Subcutaneous abdominal adipose tissue (tissue), 5 donors: ENCODE measurements at regions not wholly inside any gene's neighbourhood (a gene's known extent, or its start where the extent isn't known, plus 50 kb on each side); places are given as distances from the start of the nearest gene placed in this dataset.

Source experiments
- H3K27ac ChIP-seq: one replicate; pipeline ENCODE4 v1.7.0; 2013; ENCODE audit warnings: low read depth, mild to moderate bottlenecking, inconsistent platforms, low read length, moderate library complexity
- H3K27me3 ChIP-seq, 5 donors: one replicate each; pipeline ENCODE4 v1.7.0; 2013; ENCODE audit warnings: low read length in 5 of 5, inconsistent platforms in 1 of 5; ENCODE audit not compliant: control insufficient read depth in 5 of 5, insufficient read depth in 4 of 5
- H3K36me3 ChIP-seq, 5 donors: one replicate each; pipeline ENCODE4 v1.7.0; 2013; ENCODE audit warnings: low read length in 5 of 5; ENCODE audit not compliant: control insufficient read depth in 5 of 5, insufficient read depth in 5 of 5
- H3K4me1 ChIP-seq, 5 donors: one replicate each; pipeline ENCODE4 v1.7.0; 2013; ENCODE audit warnings: low read length in 5 of 5, mild to moderate bottlenecking in 3 of 5, moderate library complexity in 1 of 5; ENCODE audit not compliant: control insufficient read depth in 5 of 5, insufficient read depth in 5 of 5
- H3K4me3 ChIP-seq, 5 donors: one replicate each; pipeline ENCODE4 v1.7.0; 2013; ENCODE audit warnings: low read length in 5 of 5, low read depth in 1 of 5
- H3K9ac ChIP-seq, 5 donors: one replicate each; pipeline ENCODE4 v1.7.0; 2013; ENCODE audit warnings: low read length in 5 of 5, mild to moderate bottlenecking in 4 of 5, moderate library complexity in 3 of 5
- H3K9me3 ChIP-seq, 5 donors: one replicate each; pipeline ENCODE4 v1.7.0; 2013; ENCODE audit warnings: low read length in 5 of 5; ENCODE audit not compliant: control insufficient read depth in 5 of 5
- donor health status: healthy.
- donor health status: healthy.
- donor health status: healthy.
- donor health status: healthy.
- donor health status: healthy.

- no peaks in the 10 kb centered on the region for H3K4me1 ChIP-seq
- H3K4me3 ChIP-seq: no peak overlapping the region
- no peak overlapping the region for H3K9ac ChIP-seq
- no peaks in the 10 kb centered on the region for H3K27me3 ChIP-seq
- no peaks in the 10 kb centered on the region for H3K36me3 ChIP-seq
- H3K27ac ChIP-seq: no peak overlapping the region
- no peaks in the 10 kb centered on the region for H3K9me3 ChIP-seq
Observed at GRCh38 chr18:56298935-56299334, 339.5 kb downstream of the TXNL1 start.

- Histone ChIP-seq H3K4me1 (no peaks in the 10 kb centered on the region), H3K9me3 (no peaks in the 10 kb centered on the region), H3K9ac (no peak overlapping the region), H3K27ac (no peak overlapping the region), H3K27me3 (no peaks in the 10 kb centered on the region), H3K4me3 (no peak overlapping the region), H3K36me3 (no peaks in the 10 kb centered on the region)
Observed at GRCh38 chr18:56296381-56296780, 342.0 kb downstream of the TXNL1 start.

GRCh38 chr18:56294484-56295183 is 343.8 kb downstream of the TXNL1 start:
- no peaks in the 10 kb centered on the region for H3K27me3 ChIP-seq
- H3K36me3 ChIP-seq: no peaks in the 10 kb centered on the region
- H3K9ac ChIP-seq: no peak overlapping the region
- H3K9me3 ChIP-seq: no peaks in the 10 kb centered on the region
- no peak overlapping the region for H3K4me3 ChIP-seq
- H3K4me1 ChIP-seq: peaks cover 0 to 11% (median 0%) of the 10 kb centered on the region in 5 donors
- no peak overlapping the region for H3K27ac ChIP-seq

GRCh38 chr18:56291294-56291693 is 347.1 kb downstream of the TXNL1 start:
- H3K4me3 ChIP-seq: no peak overlapping the region
- no peak overlapping the region for H3K9ac ChIP-seq
- no peak overlapping the region for H3K27ac ChIP-seq

GRCh38 chr18:56289381-56289780 is 349.0 kb downstream of the TXNL1 start:
- H3K27ac ChIP-seq: no peak overlapping the region
- no peak overlapping the region for H3K4me3 ChIP-seq

More at GRCh38 chr18:56291294-56291693, 347.1 kb downstream of the TXNL1 start:
- no peaks in the 10 kb centered on the region for H3K9me3 ChIP-seq
- peaks cover 0 to 13% (median 0%) of the 10 kb centered on the region in 5 donors for H3K4me1 ChIP-seq
- no peaks in the 10 kb centered on the region for H3K27me3 ChIP-seq
- H3K36me3 ChIP-seq: no peaks in the 10 kb centered on the region

GRCh38 chr18:56286775-56287325 is 351.5 kb downstream of the TXNL1 start:
- no peak overlapping the region for H3K27ac ChIP-seq

More at GRCh38 chr18:56289381-56289780, 349.0 kb downstream of the TXNL1 start:
- H3K9me3 ChIP-seq: no peaks in the 10 kb centered on the region
- no peaks in the 10 kb centered on the region for H3K36me3 ChIP-seq
- no peak overlapping the region for H3K9ac ChIP-seq
- H3K4me1 ChIP-seq: peaks cover 0 to 13% (median 0%) of the 10 kb centered on the region in 5 donors
- H3K27me3 ChIP-seq: no peaks in the 10 kb centered on the region

GRCh38 chr18:56285387-56286065 is 352.9 kb downstream of the TXNL1 start:
- H3K27ac ChIP-seq: no peak overlapping the region
- H3K4me1 ChIP-seq: peaks cover 0 to 10% (median 0%) of the 10 kb centered on the region in 5 donors

More at GRCh38 chr18:56286775-56287325, 351.5 kb downstream of the TXNL1 start:
- no peaks in the 10 kb centered on the region for H3K27me3 ChIP-seq
- H3K9me3 ChIP-seq: no peaks in the 10 kb centered on the region
- no peaks in the 10 kb centered on the region for H3K36me3 ChIP-seq
- no peak overlapping the region for H3K4me3 ChIP-seq
- peaks cover 0 to 13% (median 0%) of the 10 kb centered on the region in 5 donors for H3K4me1 ChIP-seq
- H3K9ac ChIP-seq: no peak overlapping the region

GRCh38 chr18:56284319-56284718 is 354.1 kb downstream of the TXNL1 start:
- no peak overlapping the region for H3K4me3 ChIP-seq
- H3K9me3 ChIP-seq: no peaks in the 10 kb centered on the region
- H3K36me3 ChIP-seq: no peaks in the 10 kb centered on the region
- no peaks in the 10 kb centered on the region for H3K4me1 ChIP-seq
- no peak overlapping the region for H3K9ac ChIP-seq
- H3K27ac ChIP-seq: no peak overlapping the region
- no peaks in the 10 kb centered on the region for H3K27me3 ChIP-seq

More at GRCh38 chr18:56285387-56286065, 352.9 kb downstream of the TXNL1 start:
- Histone ChIP-seq H3K4me3 (no peak overlapping the region), H3K9me3 (no peaks in the 10 kb centered on the region), H3K27me3 (no peaks in the 10 kb centered on the region), H3K9ac (no peak overlapping the region), H3K36me3 (no peaks in the 10 kb centered on the region)

GRCh38 chr18:56283316-56283715 is 355.1 kb downstream of the TXNL1 start:
- Histone ChIP-seq H3K27me3 (no peaks in the 10 kb centered on the region), H3K9ac (no peak overlapping the region), H3K27ac (no peak overlapping the region), H3K36me3 (no peaks in the 10 kb centered on the region), H3K4me1 (no peaks in the 10 kb centered on the region), H3K4me3 (no peak overlapping the region), H3K9me3 (no peaks in the 10 kb centered on the region)
